RPMI7951 (cell line): ENCODE measurements at regions not wholly inside any gene's neighbourhood (a gene's known extent, or its start where the extent isn't known, plus 50 kb on each side); places are given as distances from the start of the nearest gene placed in this dataset.

Experiments used
- DNase-seq: peaks from one replicate; pipeline ENCODE4 v3.0.0-alpha.2; 2012; ENCODE audit warnings: low read depth

DNA sequence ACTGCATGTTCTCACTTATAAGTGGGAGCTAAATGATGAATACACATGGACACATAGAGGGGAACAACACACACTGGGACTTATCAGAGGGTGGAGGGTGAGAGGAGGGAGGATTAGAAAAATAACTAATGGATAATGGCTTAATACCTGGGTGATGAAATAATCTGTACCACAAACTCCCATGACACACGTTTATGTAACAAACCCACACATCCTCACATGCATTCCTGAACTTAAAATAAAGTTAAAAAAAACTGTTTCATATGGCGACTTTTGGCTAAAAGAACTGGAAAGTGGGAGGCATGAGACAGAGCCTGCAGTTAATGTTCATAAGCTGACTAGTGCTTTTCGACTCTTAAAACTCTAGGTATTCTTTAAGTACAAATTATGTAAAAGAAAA is 98.9 kb upstream of the NPFFR2 start:
- no peak for DNase-seq

DNA sequence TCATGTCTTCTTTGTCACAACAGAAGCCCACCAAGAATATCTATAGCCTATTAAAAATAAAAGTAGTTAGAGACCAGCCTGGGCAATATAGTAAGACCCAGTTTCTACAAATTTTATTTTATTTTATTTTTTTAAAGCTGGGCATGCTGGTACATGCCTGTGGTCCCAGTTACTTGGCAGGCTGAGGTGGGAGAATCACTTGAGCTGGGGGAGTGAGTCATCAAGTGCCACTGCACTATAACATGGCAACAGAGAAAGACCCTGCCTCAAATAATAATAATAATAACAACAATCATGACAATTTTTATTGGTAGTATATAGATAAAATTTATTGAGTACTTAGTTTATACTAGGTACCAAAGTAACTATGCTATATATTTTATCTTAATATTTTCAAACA is 93.0 kb upstream of the NPFFR2 start:
- DNase-seq = no peak

DNA sequence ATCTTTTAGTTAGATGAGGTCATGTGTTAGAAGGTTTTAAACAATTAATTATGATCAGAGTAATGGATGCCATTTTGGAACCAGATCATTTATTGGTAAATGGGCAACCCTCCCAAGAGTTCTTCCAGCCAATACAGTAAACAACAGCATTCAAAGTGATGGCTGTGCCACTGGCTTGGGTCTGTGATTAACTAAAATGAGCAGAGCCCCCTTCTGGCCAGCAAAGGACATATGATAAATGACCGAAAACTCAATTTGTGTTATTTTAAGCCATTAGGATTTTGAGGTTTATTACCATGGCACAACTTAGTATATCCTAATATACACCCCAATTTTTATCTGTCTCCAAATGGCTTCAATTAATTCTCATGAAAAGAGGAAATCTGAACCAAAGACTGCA is 90.8 kb upstream of the NPFFR2 start:
- no peak for DNase-seq

- no peak for DNase-seq
Measured at GRCh38 chr4:71944956-71945355, 86.8 kb upstream of the NPFFR2 start.

DNA sequence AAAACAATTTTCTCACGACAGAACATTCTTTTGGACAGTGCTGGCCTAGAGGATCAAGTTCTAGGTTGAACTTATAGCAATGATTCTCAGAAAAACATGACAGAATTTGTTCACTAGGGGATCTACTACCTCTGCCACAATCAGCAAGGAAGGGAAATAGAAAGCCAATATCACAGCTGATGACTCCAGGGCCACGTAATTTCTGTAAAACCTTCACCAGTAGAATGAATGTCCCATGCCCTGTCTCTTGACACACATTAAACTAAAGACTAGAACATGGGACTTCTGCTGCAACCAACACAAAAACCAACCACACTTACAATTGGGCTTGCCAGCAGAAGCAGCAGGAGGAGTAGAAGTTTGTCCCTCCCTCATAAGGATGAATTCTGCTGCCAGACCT is 86.0 kb upstream of the NPFFR2 start:
- DNase-seq = no peak

GRCh38 chr4:71958978-71959377 is 72.8 kb upstream of the NPFFR2 start:
- DNase-seq = no peak

GRCh38 chr4:71962622-71963264 is 69.1 kb upstream of the NPFFR2 start:
- DNase-seq = no peak

DNA sequence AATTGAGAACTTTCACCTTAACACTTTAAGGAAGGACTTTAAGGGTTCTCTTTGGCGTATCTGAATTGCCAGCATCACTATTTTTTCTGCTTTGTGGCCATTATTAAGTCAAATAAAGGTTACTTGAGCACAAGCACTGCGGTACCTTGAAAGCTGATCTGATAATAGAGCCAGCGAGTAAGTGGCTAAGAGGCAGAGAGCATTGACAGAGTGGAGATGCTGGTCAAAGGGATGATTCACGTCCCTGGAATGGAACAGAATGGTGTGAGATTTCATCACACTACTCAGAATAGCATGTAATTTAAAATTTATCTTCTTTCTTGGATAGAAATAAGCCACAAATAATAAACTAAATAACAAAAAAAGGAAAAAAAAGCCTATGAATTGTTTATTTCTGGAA is 57.1 kb upstream of the NPFFR2 start:
- peak; percentile 1 for DNase-seq

DNA sequence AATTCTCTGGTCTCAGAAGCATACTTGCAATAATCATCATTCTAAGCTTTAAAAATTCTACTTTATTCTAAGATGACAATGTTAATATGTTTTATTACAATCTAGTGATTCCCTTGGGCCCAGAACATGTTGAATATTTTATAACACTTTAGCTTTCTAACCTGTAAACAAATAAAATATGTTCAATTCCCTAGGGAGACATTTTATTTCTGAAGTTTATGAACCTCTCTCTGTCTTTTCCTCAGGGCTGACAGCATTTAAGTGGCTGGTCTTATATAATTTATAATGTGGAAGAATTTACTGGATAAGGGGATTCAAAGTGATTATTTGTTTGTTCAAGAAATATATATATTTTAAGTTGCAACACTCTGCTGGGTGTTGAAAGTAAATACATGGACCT is 55.3 kb upstream of the NPFFR2 start:
- DNase-seq = no peak

DNA sequence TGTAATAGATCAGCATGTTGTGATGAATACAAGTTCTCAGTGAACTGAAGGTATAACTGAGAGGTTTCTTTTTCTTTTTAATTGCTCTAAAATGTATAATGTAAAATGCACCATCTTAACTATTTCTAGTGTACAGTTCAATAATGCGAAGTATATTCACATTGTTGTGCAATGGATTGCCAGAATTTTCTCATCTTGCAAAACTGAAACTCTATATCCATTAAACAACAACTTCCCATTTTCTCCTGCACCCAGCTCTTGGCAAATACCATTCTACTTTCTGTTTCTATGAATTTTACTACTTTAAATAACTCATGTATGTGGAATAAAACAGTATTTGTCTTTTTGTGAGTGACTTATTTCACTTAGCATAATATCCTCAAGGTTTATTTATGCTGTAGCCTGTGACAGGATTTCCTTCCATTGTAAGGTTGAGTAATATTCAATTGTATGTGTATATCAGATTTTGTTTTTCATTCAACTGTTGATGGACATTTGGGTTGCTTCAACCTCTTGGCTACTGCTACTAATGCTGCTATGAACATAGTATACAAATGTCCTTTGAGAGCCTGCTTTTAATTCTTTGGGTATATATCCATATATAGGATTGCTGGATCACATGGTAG is 53.5 kb upstream of the NPFFR2 start:
- no peak for DNase-seq

DNA sequence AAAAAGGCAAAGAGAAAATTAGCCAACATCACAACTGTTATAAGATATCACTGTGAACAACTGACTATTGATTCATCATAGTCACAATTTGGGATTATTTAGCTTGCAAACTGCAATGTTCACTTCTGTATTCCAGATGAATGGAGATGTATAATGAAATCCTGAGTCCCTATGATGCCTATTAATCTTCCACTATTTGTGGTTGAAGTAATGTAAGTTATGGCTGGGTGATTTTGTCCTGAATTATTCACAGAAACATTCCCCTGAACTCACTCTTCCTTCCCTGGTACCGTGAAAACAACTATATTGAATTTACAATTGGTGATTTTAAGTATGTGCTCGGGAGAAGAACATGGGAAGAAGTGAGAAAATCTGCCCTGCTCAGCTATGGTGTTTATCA is 50.8 kb upstream of the NPFFR2 start:
- no peak for DNase-seq
